GM21360 (cell line): ENCODE measurements at regions not wholly inside any gene's neighbourhood (a gene's known extent, or its start where the extent isn't known, plus 50 kb on each side); places are given as distances from the start of the nearest gene placed in this dataset.
"Not testable (repeated sequence)": the region's sequence is repeated elsewhere in the genome, so short reads cannot be mapped to it uniquely, and the experiment has no call there.

Experiments used
- ATAC-seq: cut with Tn5 transposase; IDR thresholded peaks from one replicate; pipeline ENCODE4 v1.9.1; 2021; ENCODE audit warnings: mild to moderate bottlenecking, moderate library complexity; ENCODE audit not compliant: unreplicated experiment

DNA sequence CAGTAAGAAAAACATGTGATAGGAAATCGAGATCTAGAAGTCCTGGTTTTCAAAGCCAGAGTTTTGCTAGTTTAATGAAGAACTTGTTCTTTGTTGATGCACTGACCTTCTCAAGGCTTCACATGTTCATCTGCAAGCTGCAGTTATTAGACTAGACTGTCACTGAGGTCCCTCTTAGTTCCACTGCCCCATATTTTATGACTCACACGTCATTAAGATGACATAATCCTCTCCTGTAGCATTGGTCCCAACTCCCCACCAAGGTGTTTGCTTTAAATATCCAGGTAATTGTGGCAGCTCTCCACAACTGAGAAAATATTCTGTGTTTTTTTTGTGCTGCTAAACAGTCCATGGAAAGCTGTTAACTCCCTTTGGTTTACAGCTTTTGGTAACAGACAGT, 149.7 kb downstream of the MREG start:
- ATAC-seq: no peak

- no peak for ATAC-seq
Measured at GRCh38 chr2:215862351-215862771, 151.0 kb downstream of the MREG start.

DNA sequence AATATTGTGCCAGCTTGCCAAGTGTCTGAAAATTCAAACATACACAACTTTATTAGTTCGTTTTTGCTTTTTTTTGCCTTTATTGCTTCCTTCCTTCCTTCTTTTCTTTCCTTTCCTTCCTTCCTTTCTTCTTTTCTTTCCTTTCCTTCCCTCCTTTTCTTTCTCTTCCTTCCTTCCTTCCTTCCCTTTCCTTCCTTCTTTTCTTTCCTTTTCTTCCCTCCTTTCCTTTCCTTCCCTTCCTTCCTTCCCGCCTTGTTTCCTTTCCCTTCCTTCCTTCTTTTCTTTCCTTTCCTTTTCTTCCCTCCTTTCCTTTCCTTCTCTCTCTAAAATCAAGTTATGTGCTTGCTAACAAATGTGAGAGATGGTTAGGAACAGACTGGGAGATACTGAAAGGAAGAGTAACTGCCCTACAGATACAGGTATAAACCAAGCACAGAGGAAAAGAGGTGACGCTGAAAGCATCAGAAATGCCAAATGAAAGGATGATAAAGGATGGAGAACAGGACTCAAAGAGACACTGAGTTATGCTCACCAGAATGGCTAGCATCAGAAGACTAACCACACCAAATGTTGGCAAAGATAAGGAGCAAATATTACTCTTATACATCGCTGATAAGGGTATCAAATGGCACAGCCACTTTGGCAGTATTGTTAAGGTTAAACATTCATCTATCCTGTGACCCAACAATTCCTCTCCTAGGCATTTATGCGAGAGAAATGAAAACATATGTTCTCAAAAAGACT, 151.6 kb downstream of the MREG start:
- ATAC-seq: no peak

GRCh38 chr2:215856080-215856479, 157.3 kb downstream of the MREG start:
- no peak for ATAC-seq

DNA sequence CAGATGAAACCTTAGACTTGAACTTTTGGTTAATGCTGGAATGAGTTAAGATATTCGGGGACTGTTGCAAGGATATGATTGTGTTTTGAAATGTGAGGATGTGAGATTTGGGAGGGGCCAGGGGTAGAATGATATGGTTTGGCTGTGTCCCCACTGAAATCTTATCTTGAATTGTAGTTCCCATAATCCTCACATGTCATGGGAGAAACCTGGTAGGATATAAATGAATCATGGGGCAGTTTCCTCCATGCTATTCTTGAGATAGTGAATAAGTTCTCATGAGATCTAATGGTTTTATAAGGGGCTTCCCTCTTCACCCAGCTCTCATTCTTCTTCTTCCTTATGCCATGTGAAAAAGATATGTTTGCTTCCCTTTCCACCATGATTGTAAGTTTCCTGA, 158.0 kb downstream of the MREG start:
- not testable (repeated sequence) for ATAC-seq

DNA sequence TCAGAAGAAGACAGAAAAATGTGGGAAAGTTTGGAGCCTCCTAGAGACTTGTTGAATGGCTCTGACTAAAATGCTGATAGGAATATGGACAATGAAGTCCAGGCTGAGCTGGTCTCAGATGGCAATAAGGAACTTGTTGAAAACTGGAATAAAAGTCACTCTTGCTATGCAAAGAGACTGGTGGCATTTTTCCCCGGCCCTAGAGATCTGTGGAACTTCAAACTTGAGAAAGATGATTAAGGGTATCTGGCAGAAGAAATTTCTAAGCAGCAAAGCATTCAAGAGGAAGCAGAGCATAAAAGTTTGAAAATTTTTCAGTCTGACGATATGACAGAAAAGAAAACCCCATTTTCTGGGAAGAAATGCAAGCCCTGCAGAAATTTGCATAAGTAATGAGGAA, 159.3 kb downstream of the MREG start:
- ATAC-seq: no peak

DNA sequence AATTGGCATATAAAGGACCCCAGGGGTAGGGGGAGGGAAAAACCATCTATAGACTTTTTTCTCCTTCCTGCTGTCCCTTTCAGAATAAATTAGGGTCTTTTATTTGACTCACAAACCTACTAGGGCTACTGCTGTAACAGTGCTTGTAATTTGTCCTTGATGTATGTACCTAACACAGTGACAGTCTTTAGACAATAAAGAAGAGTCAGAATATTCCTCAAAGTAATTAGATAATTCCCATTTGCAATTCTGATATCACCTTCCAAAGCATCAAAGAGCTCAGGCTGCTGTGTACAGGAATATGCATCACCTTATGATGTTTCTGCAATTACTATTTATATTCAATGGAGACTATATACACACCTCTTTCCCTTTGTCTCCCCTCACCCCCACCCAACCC, 161.7 kb downstream of the MREG start:
- no peak for ATAC-seq

GRCh38 chr2:215851082-215851481, 162.3 kb downstream of the MREG start:
- ATAC-seq: no peak

GRCh38 chr2:215850380-215850779, 163.0 kb downstream of the MREG start:
- ATAC-seq: no peak

DNA sequence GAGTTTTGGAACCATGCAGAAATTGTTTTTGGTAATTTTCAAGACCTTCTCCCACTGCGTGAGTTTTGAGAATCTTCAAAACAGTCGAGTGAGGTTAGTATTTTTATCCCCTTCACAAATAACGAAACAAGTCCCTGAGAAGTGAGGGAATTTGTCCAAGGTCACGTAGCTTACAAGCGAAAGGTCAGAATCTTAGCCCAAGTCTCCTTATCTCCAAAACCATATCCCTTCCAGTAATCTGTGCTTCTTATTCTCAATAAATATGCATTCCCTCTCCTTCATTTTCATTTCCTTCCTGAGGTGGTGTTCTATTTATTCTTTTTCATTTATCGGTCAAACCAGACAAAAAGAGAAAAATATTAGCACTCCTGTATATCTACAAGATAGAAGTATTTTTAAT, 163.6 kb downstream of the MREG start:
- no peak for ATAC-seq

DNA sequence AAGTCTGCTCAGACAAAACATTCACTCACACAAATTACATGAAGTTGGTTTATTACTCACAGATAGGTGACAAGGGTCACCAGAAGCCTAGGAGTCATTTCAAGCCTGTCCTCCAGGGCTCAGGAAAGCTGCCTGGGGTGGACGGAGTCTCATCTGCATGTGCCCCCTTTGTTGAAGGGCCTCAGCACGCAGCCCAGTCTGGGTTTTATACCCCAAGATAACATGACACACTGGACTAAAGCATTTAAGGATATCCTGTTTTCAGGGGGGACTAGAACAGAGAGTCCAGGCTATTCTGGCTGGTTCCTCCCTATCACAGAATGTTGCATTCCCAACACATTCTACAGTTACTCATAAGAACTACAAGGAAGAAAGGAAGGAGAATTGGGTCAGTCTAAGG, 164.7 kb downstream of the MREG start:
- ATAC-seq: no peak

GRCh38 chr2:215848146-215848545, 165.2 kb downstream of the MREG start:
- ATAC-seq: no peak

DNA sequence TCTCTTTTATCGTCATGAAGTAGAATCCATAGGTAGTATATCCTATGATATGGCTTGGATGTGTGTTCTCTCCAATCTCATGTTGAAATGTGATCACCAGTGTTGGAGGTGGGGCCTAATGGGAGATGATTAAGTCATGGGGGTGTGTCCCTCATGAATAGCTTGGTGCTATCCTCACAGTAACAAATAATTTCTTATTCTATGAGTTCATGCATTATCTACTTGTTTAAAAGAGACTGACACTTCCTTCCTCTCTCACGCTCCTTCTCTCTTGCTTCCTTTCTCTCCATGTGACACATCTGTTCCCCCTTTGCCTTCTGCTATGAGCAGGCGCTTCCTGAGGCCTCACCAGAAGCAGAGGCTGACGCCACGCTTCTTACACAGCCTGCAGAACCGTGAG, 165.6 kb downstream of the MREG start:
- ATAC-seq: no peak

DNA sequence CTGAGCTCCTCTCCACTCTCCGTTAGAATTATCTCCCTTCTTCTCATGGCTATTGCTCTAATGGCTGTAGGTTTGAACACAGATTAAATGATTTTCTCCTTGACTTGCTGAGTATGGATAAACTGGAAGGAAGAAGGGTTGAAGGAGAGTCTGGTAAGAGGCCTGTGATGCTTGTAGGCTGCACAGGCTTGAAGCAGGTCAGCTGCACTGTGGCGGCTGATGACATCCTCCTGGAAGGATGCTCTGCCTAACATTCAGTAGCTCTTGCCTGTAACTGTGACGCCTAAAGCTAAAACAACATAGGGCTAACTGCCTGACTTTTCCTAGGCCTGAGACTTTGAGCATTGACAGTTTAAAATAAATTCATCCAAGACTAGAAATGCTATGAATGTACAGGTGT, 166.3 kb downstream of the MREG start:
- ATAC-seq: no peak

DNA sequence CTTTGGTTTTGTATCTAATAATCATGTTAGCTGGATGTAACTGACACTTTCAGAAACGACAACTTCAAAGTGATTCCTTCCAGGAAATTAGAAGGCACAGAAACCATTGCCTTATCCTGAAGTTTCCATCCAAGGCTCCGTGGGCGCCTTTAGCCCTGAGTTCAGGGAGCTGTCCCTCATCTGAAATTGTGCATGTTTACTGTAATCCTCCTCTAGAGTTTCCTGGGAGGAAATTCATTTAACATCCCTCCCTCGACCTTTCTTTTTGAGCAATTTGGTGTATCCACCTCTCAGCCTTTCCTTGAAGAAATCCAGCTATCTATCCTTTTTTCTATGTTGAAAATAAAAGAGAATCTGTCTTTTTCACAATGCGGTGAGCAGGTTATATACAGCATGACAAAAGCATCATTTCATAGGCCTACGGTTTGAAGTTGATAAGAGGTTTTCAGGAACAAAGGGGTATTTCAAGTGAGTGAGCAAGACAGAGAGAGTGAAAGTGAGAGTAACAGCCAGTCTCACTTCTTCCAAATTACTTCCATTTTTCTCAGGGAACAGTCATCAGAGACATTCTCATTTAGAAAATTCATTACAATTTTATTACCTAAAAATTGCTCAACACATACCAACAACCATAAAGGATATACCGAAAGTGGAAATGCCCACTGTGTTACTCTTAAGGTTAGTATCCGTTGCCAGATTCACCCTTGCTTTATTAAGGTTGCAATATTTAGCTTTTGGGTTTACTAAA, 167.3 kb downstream of the MREG start:
- ATAC-seq: peak; percentile 89

DNA sequence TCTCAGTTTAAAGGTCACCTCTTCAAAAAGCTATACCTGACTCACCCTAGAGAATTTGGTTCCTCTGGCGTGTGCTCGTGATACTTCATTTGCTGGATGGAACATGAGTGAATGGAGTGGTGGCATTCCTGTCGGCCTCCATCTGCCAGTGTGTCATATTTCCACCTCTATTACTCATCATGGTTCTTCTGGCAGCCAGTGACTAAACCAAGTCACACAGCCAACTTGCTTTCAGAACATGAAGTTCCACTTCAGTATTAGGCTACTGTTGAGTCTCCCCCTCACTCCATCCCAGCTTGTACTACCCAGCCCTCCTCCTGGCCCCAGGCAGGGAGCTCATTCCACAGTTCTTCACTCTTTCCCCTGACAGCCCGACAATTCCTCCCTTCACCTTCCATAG, 169.8 kb downstream of the MREG start:
- no peak for ATAC-seq

DNA sequence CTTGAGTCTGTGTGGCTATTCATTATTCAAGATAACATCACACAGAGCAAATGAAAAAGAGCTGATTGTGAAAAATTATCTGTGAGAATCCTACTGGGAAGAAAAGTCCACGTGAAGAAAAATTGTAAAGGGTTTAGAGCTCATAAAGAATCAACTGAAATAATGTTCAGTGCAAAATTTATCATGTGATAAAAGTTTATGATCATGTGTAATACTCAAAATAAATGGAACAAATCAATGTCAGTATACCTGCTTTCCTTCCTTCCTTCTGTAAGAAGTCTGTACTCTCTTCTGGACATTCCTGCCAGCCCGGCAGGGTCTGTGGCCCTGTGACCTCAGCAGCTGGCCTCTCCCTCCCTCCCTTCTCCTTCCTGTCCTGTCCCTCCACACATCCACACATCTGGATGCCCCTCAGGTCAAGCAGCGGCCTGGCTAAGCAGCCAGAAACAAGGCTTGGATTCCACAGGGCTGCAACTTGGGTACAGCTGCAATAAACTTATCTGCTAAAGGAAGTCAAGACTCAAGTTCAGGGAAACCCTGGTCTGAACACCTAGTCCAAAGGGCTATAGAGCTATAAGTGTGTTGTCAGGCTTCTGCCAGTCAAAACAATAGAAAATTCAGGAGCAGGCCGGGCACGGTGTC, 172.1 kb downstream of the MREG start:
- peak; percentile 2 for ATAC-seq

DNA sequence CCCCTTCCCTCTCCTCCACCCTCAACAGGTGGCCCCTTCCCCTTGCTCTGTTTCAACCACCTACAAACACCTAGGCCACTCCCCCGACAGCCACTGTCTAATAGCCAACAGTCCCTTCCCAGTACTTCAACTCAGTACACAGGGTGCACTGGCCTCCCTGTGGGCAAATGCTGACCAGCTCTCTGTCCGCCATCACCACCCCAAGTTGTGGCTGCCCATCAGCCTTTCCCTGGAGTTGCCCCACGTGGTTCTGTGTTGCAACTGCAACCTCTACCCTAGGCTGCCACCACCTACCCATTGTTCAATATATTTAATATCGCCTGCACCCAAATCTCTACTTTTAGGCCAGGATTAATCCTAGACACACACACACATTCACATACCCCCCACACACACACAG, 173.5 kb downstream of the MREG start:
- ATAC-seq: no peak

GRCh38 chr2:215839309-215839708, 174.0 kb downstream of the MREG start:
- no peak for ATAC-seq

GRCh38 chr2:215836881-215837280, 176.5 kb downstream of the MREG start:
- no peak for ATAC-seq

DNA sequence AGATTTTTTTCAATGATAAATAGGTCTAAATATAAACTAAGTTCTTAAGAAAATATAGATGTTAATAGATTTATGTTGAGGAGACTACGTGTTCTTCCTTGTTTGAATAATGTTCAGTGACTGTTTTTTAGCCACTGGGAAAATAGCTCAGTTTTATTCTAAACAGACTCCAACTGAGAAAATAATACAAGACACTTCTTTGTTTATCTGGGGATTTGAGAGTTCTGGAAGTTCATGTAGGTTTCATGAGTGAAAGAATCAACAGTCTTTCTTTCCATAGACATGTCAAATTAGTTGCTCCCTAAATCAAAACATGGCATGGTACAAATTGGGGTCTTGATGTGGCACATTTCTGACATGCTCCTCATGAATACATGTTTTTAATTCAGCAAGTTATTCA, 177.7 kb downstream of the MREG start:
- no peak for ATAC-seq

DNA sequence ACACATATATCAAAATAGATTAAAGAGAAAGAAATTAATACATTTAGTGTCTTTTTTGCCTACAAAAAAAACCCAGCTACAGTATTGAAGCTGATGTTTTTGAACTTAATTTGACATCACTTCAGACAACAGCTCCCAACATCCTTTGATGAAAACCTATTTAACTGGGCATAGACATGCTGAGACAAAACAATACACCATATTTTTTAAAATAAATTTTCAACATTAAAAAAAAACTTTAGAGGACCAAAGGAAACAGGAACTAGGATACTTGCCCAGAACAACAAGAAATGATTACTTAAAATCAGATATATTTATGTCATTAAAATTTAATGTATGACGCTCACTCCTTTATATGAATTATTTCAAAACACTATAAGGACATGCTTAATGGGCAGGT, 178.1 kb downstream of the MREG start:
- ATAC-seq: no peak
